ENCODE measurements at regions not wholly inside any gene's neighbourhood (a gene's known extent, or its start where the extent isn't known, plus 50 kb on each side); places are given as distances from the start of the nearest gene placed in this dataset.

DNA sequence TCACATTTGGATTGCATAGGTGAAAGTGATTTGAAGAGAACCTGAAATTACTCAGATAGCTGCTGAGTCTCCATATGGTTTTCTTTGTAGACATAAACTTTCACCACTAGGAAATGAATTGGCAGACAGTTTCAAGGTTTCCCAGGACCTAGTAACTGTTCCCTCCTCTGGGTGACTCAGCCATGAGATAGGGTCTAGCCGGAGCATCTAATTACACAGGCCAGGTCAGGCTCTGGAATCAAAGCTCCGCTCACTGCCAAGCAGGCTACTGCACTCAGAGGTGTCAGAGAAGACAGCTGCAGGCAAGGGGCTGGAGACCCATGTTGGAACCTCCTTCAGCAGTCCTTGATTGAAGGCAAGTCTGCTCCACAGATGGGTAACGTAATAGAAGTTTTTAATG, 429.2 kb downstream of the TNS1 start:
- TF ChIP-seq CTCF (IDR thresholded peaks at IDR 0.05; ENCODE audit: insufficient read depth, low read length, poor library complexity, severe bottlenecking): no peak
- no peak for DNase-seq (ENCODE audit: low read depth)
- H3K27me3 ChIP-seq (ENCODE audit: control insufficient read depth, insufficient read depth, low read length): no peaks in the 10 kb centered on the region
- H3K4me3 ChIP-seq (ENCODE audit: low read depth, low read length): no peak overlapping the region
- no peaks in the 10 kb centered on the region for H3K36me3 ChIP-seq (ENCODE audit: control insufficient read depth, insufficient read depth, low read length)

DNA sequence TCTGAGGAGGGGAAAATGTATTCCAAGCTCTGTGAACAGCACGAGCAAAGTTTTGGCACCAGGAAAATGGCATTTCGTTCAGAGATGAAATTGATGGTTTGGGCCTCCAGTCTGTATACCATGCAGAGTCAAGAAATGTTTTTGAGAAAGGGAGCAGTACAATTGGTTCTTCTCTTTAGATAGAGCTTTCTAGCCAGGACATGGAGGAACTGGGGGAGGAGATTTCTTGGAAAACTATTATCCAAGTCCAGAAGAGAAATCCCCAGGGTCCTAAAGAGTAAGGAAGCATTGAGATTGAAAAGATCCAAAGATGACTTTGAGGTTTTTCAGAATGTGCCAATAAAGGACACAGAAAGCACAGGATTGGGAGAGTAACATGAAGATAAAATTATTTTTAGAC, 432.4 kb downstream of the TNS1 start:
- TF ChIP-seq CTCF (IDR thresholded peaks at IDR 0.05; ENCODE audit: insufficient read depth, low read length, poor library complexity, severe bottlenecking): no peak
- no peak for DNase-seq (ENCODE audit: low read depth)
- Histone ChIP-seq H3K4me3 (ENCODE audit: low read depth, low read length) (no peak overlapping the region), H3K27me3 (ENCODE audit: control insufficient read depth, insufficient read depth, low read length) (peaks cover 2% of the 10 kb centered on the region), H3K36me3 (ENCODE audit: control insufficient read depth, insufficient read depth, low read length) (no peaks in the 10 kb centered on the region)

DNA sequence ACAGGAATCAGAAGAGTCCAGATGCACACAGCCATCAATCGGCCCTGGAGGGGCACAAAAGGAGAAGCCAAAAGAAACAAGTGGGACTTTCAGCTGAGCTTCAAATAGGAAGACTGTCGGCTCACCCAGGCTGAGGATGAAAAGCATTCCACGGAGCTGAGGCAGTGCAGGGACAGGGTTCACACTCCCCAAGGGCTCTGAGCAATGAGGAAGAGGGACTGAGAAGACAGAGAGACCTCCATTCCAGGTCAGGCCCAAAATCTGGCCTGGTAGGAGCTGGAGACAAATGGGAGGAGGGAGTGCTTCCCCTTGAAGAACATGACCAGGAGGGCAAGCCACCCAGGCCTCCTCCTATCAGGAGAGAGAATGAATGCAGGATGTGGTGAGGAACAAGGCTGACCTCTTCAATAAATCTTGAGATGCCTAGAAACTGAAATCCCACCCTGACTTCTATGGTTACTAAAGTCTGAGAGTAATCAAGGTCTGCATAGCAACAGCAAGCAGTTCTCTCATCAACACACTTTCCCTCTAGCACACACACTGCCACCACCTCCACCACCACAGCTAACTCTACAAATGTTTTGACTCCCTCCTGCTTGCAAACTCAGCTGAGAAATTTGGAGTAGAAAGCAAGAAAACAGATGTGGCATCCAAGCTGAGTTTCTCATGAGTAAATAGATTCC, 434.4 kb downstream of the TNS1 start:
- TF ChIP-seq CTCF (IDR thresholded peaks at IDR 0.05; ENCODE audit: insufficient read depth, low read length, poor library complexity, severe bottlenecking): no peak
- DNase-seq (ENCODE audit: low read depth): no peak

DNA sequence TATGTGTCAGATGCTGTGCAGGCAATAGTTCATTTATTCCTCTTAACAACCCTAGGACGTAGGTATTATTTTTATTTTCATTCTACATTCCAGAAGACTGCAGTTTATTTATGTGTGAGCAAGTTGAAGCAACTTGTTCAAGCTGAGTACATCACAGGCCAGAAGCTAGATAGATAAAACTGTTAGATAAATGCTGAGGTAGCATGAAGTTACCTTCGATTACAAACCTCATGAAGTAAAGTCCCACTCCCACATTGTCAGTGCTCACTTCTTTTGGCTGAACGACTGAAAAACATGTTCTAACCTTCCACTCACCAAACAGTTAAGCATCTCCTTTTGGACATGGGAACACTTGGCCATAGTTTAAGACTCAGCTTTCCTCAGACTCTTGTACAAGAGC, 439.2 kb downstream of the TNS1 start:
- H3K36me3 ChIP-seq (ENCODE audit: control insufficient read depth, insufficient read depth, low read length): no peaks in the 10 kb centered on the region
- TF ChIP-seq CTCF (IDR thresholded peaks at IDR 0.05; ENCODE audit: insufficient read depth, low read length, poor library complexity, severe bottlenecking): no peak
- H3K4me3 ChIP-seq (ENCODE audit: low read depth, low read length): no peak overlapping the region

More for the DNA sequence above, 434.4 kb downstream of the TNS1 start:
- H3K27me3 ChIP-seq (ENCODE audit: control insufficient read depth, insufficient read depth, low read length): peaks cover 2% of the 10 kb centered on the region
- H3K4me3 ChIP-seq (ENCODE audit: low read depth, low read length): no peak overlapping the region
- H3K36me3 ChIP-seq (ENCODE audit: control insufficient read depth, insufficient read depth, low read length): no peaks in the 10 kb centered on the region

GRCh38 chr2:217562871-217563480, 439.8 kb downstream of the TNS1 start:
- DNase-seq (ENCODE audit: low read depth): no peak
- no peaks in the 10 kb centered on the region for H3K36me3 ChIP-seq (ENCODE audit: control insufficient read depth, insufficient read depth, low read length)
- H3K4me3 ChIP-seq (ENCODE audit: low read depth, low read length): no peak overlapping the region
- TF ChIP-seq CTCF (IDR thresholded peaks at IDR 0.05; ENCODE audit: insufficient read depth, low read length, poor library complexity, severe bottlenecking): no peak
- peaks cover 2% of the 10 kb centered on the region for H3K27me3 ChIP-seq (ENCODE audit: control insufficient read depth, insufficient read depth, low read length)

More for the DNA sequence above, 439.2 kb downstream of the TNS1 start:
- H3K27me3 ChIP-seq (ENCODE audit: control insufficient read depth, insufficient read depth, low read length): peaks cover 2% of the 10 kb centered on the region
- no peak for DNase-seq (ENCODE audit: low read depth)

DNA sequence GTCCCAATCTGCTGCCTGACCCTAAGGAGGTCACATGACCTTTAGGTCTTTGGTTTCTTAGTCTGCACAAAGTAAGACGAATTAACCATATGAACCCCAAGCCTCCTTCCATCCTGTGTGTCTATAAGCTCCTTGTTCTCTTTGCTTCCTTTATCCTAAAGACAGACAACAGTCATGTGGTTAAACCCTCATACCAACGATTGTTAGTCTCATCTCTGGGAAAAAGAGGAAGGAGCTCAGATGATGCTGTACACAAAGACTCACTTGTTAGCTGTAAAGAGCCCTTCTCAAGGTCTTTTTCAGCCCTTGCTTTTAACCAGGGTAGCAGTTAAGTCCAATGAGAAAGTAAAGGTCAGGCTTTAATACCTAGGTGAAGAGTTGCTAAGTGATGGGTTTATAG, 443.7 kb downstream of the TNS1 start:
- no peak for TF ChIP-seq CTCF (IDR thresholded peaks at IDR 0.05; ENCODE audit: insufficient read depth, low read length, poor library complexity, severe bottlenecking)
- no peaks in the 10 kb centered on the region for H3K36me3 ChIP-seq (ENCODE audit: control insufficient read depth, insufficient read depth, low read length)
- H3K27me3 ChIP-seq (ENCODE audit: control insufficient read depth, insufficient read depth, low read length): peaks cover 3% of the 10 kb centered on the region
- DNase-seq (ENCODE audit: low read depth): no peak
- H3K4me3 ChIP-seq (ENCODE audit: low read depth, low read length): no peak overlapping the region
